AG10803 (cell line): ENCODE measurements at regions not wholly inside any gene's neighbourhood (a gene's known extent, or its start where the extent isn't known, plus 50 kb on each side); places are given as distances from the start of the nearest gene placed in this dataset.

Experiments used
- DNase-seq: peaks from one replicate; pipeline ENCODE4 v3.0.0; 2010; ENCODE audit warnings: low read depth
- H3K4me3 ChIP-seq: 2 replicates; pipeline ENCODE4 v1.5.1; 2011; ENCODE audit warnings: mild to moderate bottlenecking, low read length, control low read depth
- CTCF ChIP-seq: conservative IDR thresholded peaks from 2 replicates; pipeline ENCODE4 v1.5.1; 2011; ENCODE audit warnings: mild to moderate bottlenecking, low read length, control low read depth, inconsistent platforms

DNA sequence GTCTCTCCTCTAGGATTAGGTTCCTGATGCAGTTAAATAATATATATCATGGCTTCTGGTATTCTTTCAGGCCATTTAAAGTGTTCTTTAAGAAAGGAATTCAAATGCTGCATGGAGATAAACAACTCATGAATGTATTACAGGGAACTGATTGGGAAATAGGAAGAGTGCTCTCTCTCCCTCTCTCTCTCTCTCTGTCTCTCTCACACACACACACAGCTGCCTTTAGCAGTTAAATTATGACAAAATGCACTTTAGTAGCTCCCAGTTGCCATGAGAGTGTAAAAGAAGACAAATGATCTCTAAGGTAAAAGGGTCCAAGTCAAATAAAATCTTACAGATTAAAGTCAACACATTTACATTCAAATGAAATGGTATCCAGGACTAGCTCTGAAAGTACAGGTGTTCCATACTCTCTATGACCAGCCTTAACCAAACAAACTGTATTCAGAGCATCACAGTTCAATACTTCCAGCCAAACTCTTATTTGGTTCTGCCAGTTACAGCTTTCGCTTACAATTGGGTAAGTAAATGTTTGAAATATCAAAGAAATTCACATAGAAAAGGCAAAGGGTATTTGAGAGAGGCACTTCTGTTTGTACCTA, 94.7 kb upstream of the CXXC4 start:
- no peak overlapping the region for H3K4me3 ChIP-seq
- no peak for DNase-seq
- no peak for TF ChIP-seq CTCF

- TF ChIP-seq CTCF, result no peak
- no peak overlapping the region for H3K4me3 ChIP-seq
- no peak for DNase-seq
These were observed 96.8 kb upstream of the CXXC4 start for GRCh38 chr4:104591510-104591911.

DNA sequence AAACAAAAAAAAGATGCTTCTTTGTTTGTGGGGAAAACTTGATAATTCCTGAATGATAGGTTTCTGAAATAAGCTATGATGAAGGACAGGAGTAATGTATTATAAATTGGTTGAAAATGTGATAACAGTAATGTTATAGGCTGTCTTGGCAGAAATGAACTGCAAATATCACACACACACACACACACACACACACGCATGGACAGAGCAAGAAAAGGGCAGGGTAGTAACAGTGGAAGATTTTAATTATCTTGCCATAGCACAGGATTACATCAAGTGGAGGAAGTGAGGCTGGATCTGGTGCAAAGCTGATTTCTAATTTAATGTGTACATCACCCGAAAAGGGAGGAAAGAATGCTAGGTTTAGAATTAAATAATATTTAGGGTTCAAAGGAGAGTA, 97.5 kb upstream of the CXXC4 start:
- H3K4me3 ChIP-seq, result no peak overlapping the region
- DNase-seq, result no peak
- TF ChIP-seq CTCF, result no peak

- no peak for TF ChIP-seq CTCF
- no peak overlapping the region for H3K4me3 ChIP-seq
- DNase-seq, result no peak
These were observed 98.3 kb upstream of the CXXC4 start for GRCh38 chr4:104593019-104593418.

DNA sequence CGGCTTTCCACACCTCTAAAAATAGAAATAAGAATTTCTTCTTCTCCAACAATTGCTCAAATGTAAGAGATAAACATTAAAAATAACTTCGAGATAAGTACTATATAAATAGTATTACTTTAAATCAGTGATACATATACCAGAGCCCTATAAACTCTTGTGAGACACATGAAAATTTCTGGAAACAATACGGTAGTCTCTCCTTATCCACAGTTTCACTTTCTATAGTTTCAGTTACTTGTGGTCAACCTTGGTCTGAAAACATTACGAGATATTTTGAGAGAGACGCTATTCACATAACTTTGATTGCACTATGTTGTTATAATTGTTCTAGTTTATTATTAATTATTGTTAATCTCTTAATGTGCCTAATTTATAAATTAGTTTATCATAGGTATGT, 101.5 kb upstream of the CXXC4 start:
- DNase-seq, result no peak
- TF ChIP-seq CTCF, result no peak
- no peak overlapping the region for H3K4me3 ChIP-seq

- no peak for DNase-seq
- TF ChIP-seq CTCF, result no peak
- H3K4me3 ChIP-seq, result no peak overlapping the region
These were observed 120.8 kb upstream of the CXXC4 start for GRCh38 chr4:104615496-104615895.

DNA sequence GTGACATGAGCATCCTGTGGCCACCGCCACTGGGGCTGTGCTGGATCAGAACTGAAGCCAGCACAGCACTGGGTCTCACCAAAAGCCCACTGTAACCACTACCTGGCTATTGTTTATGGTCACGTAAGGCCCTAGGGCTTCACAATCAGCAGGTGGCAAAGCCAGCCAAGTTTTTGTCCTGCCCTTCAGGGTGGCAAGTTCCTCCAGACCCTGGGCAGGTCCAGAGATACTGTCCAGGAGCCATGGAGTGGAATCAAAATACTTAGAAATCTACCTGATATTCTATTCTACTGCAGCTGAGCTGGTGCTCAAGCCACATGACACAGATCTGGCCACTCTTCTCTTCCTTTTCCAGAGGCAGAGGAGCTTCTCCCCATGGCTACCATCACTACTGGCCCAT, 121.2 kb upstream of the CXXC4 start:
- DNase-seq, result no peak
- H3K4me3 ChIP-seq, result no peak overlapping the region
- TF ChIP-seq CTCF, result no peak
